Head of caudate nucleus (tissue), 42 donors: ENCODE measurements at regions not wholly inside any gene's neighbourhood (a gene's known extent, or its start where the extent isn't known, plus 50 kb on each side); places are given as distances from the start of the nearest gene placed in this dataset.
"Not testable (repeated sequence)": the region's sequence is repeated elsewhere in the genome, so short reads cannot be mapped to it uniquely, and the experiment has no call there.

Experiments
- DNase-seq, 42 donors: peaks; one replicate each; pipeline versions ENCODE4 v3.0.0 to v3.0.0-alpha.2; 2020 to 2021; ENCODE audit warnings: mixed read lengths in 7 of 42
- intact Hi-C: fragments of 100-400 bp; cut with DNase I; formaldehyde crosslinking; loops from one replicate; pipeline ENCODE4 v1.15.0; 2022

- intact Hi-C loops, DNase-seq: not testable (repeated sequence)
Observed at GRCh38 chr7:26424319-26424718, 132.7 kb downstream of the SNX10 start.

DNA sequence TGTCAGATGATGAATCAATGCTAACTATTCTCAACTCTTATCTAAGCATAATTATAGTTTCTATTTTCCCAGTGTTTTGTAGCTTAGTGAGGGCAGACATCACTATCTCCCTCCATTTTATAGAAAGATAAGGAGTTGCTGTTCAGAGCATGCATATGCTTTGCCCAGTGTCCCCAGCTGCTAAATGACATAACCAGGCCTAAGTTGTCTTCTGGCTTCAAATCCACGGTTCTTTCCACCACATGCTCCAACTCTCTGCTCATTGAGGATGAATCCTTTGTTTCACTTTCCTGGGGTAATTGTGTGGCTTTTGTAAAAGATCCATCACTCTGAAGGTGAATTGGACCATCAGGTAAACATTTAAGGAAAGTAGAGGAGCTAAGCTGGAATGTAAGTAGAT, 134.0 kb downstream of the SNX10 start:
- no peak for DNase-seq
- intact Hi-C loops, result no loop called here

DNA sequence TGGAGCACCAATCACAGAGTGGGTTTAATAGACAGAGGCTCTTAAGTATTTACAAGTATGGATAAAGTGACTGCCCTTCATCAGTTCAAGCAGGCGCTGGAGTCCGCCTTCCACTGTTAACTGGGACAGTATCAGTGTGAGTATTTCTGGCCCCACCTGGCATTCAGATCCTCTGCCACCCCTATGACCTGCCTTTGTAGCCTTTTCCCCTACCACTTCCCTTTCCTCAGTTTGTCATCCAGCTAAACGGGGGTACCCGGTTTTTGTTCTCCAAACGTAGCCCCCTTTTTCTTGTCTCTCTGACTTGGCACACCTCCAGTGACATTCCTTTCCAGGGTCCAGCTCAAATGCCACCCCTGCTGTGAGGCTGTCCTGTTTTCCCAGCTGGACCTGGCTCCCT, 134.4 kb downstream of the SNX10 start:
- no peak for DNase-seq
- intact Hi-C loops, result no loop called here

GRCh38 chr7:26428571-26428970, 136.9 kb downstream of the SNX10 start:
- DNase-seq, result no peak
- intact Hi-C loops, result no loop called here

DNA sequence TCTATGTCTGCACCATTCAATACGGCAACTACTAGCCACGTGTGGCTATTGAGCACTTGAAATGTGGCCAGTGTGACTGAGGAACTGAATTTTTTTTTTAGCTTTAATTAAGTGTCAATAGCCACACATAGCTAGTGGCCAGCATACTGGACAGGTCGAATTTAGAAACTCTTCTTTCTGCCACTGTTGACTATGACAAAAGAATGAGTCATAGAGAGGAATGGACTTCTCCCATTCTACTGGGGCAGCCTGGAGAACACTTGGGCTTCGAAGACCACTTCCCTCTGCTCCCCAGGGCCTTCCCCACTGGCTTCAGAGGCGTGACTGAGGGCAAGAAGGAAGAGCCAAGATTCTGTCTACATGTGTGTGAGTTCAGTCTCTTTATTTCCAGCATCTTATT, 137.5 kb downstream of the SNX10 start:
- intact Hi-C loops, result no loop called here
- no peak for DNase-seq

- intact Hi-C loops, result no loop called here
Observed at GRCh38 chr7:26434974-26435373, 143.3 kb downstream of the SNX10 start.

GRCh38 chr7:26437003-26437532, 145.4 kb downstream of the SNX10 start:
- DNase-seq, result no peak
- intact Hi-C loops, result no loop called here

More at GRCh38 chr7:26434974-26435373, 143.3 kb downstream of the SNX10 start:
- DNase-seq, result no peak

GRCh38 chr7:26438078-26438477, 146.4 kb downstream of the SNX10 start:
- DNase-seq, result no peak
- intact Hi-C loops, result no loop called here

GRCh38 chr7:26439521-26440232, 148.0 kb downstream of the SNX10 start:
- intact Hi-C loops, result no loop called here
- DNase-seq, result peak in 2 of 42 donors; percentile 7 to 15

DNA sequence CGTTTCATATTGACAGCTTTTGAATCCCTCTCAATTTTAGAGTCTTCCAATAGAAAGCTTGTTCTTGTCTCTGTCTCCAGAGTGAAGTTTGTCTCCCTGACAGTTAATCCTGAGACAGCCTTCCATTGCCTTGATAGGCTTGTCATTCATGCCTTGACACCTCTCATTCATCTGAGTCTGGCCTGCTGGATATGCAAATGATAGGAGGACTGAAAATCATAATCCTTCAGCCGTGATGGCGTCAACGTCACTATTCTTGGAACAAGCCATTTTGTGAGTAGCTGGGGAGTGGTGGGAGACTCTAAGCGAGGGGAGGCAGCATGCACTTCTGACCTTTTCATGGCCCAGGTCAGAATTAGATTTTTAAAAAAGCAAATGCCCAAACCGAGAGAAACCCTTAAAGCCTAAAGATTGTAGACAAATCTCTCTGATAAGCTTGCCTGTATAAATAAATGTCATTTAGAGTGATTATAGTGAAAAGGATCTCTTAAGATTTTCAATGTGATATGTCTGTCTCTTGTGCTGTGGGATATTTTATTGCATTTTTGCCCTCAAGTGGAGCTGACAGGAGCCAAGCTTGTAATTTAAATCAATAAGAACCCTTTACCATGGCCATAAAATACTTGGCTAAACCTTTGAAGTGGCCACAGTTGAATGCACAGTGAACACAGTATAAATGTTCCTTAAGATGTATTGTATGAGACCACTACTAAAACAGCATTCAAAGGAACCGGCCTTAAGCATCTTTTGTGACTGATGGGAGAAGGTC, 148.8 kb downstream of the SNX10 start:
- no peak for DNase-seq
- intact Hi-C loops, result no loop called here

- intact Hi-C loops, result no loop called here
- peak in 28 of 42 donors; percentile 6 to 71 (median 31) for DNase-seq
Observed at GRCh38 chr7:26441002-26441521, 149.4 kb downstream of the SNX10 start.

GRCh38 chr7:26441611-26442277, 150.1 kb downstream of the SNX10 start:
- intact Hi-C loops, result no loop called here
- no peak for DNase-seq

- intact Hi-C loops, result no loop called here
- DNase-seq, result no peak
Observed at GRCh38 chr7:26443006-26443405, 151.3 kb downstream of the SNX10 start.

DNA sequence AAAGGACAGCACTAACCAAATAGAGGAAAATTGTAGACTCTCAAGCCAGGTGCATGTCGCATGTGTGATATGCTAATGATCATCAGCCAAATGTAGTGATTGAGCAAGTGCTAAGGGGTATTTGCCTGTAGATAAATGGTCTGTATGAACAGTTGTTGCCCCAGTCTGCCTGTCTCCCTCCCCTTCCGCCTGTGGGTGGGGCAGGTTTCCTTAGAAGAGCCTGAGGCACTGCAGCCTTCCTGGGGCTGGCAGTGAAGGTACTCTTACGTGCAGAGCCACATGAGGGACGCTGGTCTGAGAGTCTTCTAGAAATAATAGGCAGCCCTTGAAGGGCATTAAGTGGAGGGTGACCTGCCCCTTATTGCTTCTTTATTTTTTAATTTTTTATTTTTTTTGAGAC, 152.1 kb downstream of the SNX10 start:
- DNase-seq, result no peak
- intact Hi-C loops, result no loop called here

DNA sequence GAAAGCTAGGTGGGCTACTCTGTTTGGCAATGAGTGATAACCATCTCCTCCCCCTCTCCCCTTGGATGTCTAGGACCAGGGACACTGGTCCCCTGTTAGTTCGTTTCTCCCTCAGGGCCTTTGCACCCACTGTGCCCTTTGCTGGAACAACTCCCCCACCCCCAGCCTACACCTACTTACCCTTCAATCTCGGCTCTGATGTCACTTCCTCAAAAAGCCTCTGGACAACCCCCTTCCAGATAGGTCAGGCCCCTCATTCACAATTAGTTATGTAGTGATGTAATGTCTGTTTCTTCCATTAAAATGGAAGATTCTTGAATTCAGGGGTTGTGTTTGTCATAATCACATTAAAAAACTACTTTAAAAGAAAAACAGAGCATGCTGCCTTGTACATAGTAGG, 152.9 kb downstream of the SNX10 start:
- DNase-seq, result no peak
- intact Hi-C loops, result no loop called here

- intact Hi-C loops, result no loop called here
- no peak for DNase-seq
Observed at GRCh38 chr7:26447116-26447515, 155.5 kb downstream of the SNX10 start.

DNA sequence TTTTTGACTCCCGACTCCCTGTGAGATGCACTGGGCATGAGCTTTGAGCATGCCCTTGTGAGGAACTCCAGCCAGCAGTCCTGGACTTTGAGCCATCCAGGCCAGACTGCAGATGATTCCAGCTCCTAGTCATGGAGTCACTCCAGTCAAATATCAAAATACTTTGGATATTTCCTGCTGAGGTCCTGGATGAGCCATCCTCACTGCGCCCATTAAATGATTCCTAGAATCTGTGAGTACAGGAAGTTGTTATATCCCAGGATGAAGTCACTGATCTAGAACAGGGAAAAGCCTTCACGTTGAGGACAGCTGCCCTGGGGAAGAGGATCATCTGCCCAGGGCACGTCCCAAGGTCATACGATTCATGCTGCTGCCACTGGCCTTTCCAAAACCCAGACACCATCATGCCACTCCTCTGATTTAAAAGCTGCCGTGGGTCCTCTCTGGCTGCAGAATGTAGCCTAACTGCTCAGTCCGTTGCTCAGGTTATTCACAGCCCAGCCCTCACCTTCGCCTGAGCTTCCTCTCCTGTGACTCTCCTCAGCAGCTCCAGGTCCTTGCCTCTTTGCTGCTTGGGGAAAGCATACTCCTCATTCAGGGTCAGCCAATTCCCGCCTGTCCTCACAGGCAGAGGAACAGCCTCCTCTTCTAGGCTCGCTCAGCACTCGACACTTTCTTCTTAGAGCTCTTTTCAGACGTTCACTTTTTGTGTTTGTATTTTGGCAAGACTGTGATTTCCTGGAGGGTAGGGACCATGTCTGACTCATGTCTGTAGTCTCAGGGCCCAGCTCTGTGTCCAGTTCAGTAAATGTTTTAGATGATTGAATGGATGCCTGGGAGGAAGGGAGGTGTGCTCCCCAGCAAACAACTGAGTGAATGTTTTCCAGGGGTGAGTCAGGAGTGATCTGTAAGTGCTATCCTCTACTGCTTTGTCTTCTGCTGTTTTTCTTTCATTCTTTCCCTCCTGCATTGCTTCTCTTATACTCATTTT, 157.8 kb downstream of the SNX10 start:
- DNase-seq, result no peak
- intact Hi-C loops, result no loop called here

GRCh38 chr7:26451997-26452396, 160.3 kb downstream of the SNX10 start:
- intact Hi-C loops, result no loop called here
- DNase-seq, result no peak

- intact Hi-C loops, result no loop called here
- DNase-seq, result no peak
Observed at GRCh38 chr7:26454180-26454579, 162.5 kb downstream of the SNX10 start.
